ENCODE measurements at regions not wholly inside any gene's neighbourhood (a gene's known extent, or its start where the extent isn't known, plus 50 kb on each side); places are given as distances from the start of the nearest gene placed in this dataset.

- TF ChIP-seq CTCF (IDR thresholded peaks at IDR 0.05 in 4 of 5, conservative IDR thresholded peaks at IDR 0.05 in 1 of 5) (no peak), POLR2A (IDR thresholded peaks at IDR 0.05) (no peak)
Measured at GRCh38 chr21:19832551-19832950, 1165.7 kb upstream of the NCAM2 start.

Measured in gastrocnemius medialis (tissue), 4 donors.